Renal cortex interstitium (tissue), 11 donors: ENCODE measurements at regions not wholly inside any gene's neighbourhood (a gene's known extent, or its start where the extent isn't known, plus 50 kb on each side); places are given as distances from the start of the nearest gene placed in this dataset.

ENCODE experiments used
- DNase-seq, 11 donors: peaks; one replicate each; pipeline ENCODE4 v3.0.0-alpha.2; 2013; ENCODE audit warnings: low read depth in 9 of 11, low spot score in 4 of 11; ENCODE audit errors: extremely low read depth in 1 of 11

GRCh38 chr4:62130637-62131036 is 930.5 kb downstream of the ADGRL3 start:
- no peak for DNase-seq

- DNase-seq, result no peak
Measured at GRCh38 chr4:62130230-62130629, 930.1 kb downstream of the ADGRL3 start.
